Smooth muscle cell (in vitro differentiated cells): ENCODE measurements at regions not wholly inside any gene's neighbourhood (a gene's known extent, or its start where the extent isn't known, plus 50 kb on each side); places are given as distances from the start of the nearest gene placed in this dataset.

Experiments used
- DNase-seq: peaks from one replicate; lab custom pipeline; 2025; ENCODE audit not compliant: unreplicated experiment; lab: John Stamatoyannopoulos, UW
- H2AFZ ChIP-seq: fragments of 200-600 bp; sonication (generic); 2 replicates; pipeline ENCODE4 v1.6.0; 2016; ENCODE audit warnings: antibody characterized with exemption, low read depth, mild to moderate bottlenecking
- H3F3A ChIP-seq: fragments of 200-600 bp; sonication (generic); 2 replicates; pipeline ENCODE4 v1.6.0; 2017; ENCODE audit warnings: antibody characterized with exemption, low read depth
- H3K27ac ChIP-seq: fragments of 200-600 bp; sonication (generic); 2 replicates; pipeline ENCODE4 v1.5.1; 2016; ENCODE audit warnings: low read depth, mild to moderate bottlenecking
- H3K27me3 ChIP-seq: fragments of 200-600 bp; sonication (generic); 2 replicates; pipeline ENCODE4 v1.6.1; 2016; ENCODE audit warnings: low read depth, mild to moderate bottlenecking
- H3K36me3 ChIP-seq: fragments of 200-600 bp; sonication (generic); 2 replicates; pipeline ENCODE4 v1.5.1; 2016; ENCODE audit warnings: low read depth
- H3K4me1 ChIP-seq: fragments of 200-600 bp; sonication (generic); 2 replicates; pipeline ENCODE4 v1.5.1; 2016; ENCODE audit warnings: low read depth
- H3K4me2 ChIP-seq: fragments of 200-600 bp; sonication (generic); 2 replicates; pipeline ENCODE4 v1.6.0; 2016; ENCODE audit warnings: mild to moderate bottlenecking
- H3K4me3 ChIP-seq: fragments of 200-600 bp; sonication (generic); 2 replicates; pipeline ENCODE4 v1.5.1; 2016; ENCODE audit warnings: mild to moderate bottlenecking
- H3K79me2 ChIP-seq: fragments of 200-600 bp; sonication (generic); 2 replicates; pipeline ENCODE4 v1.6.0; 2016; ENCODE audit warnings: low read depth, mild to moderate bottlenecking
- H3K9ac ChIP-seq: fragments of 200-600 bp; sonication (generic); 2 replicates; pipeline ENCODE4 v1.6.0; 2016; ENCODE audit warnings: low read depth
- H3K9me3 ChIP-seq: fragments of 200-600 bp; sonication (generic); replicated peaks from 2 replicates; pipeline ENCODE4 v1.5.1; 2016; ENCODE audit warnings: low read depth
- H4K20me1 ChIP-seq: fragments of 200-600 bp; sonication (generic); 2 replicates; pipeline ENCODE4 v1.6.0; 2016; ENCODE audit warnings: low read depth
- CTCF ChIP-seq: fragments of 200-600 bp; sonication (generic); IDR thresholded peaks from 2 replicates; pipeline ENCODE4 v1.5.1; 2017; ENCODE audit warnings: borderline replicate concordance, mild to moderate bottlenecking, antibody characterized with exemption; ENCODE audit not compliant: insufficient read depth, poor library complexity, severe bottlenecking
- WGBS: methylation state at CpG from one replicate; pipeline ENCODE4 v1.1.7; 2016; ENCODE audit warnings: low lambda C conversion rate; 5-methylcytosine and 5-hydroxymethylcytosine counted together

DNA sequence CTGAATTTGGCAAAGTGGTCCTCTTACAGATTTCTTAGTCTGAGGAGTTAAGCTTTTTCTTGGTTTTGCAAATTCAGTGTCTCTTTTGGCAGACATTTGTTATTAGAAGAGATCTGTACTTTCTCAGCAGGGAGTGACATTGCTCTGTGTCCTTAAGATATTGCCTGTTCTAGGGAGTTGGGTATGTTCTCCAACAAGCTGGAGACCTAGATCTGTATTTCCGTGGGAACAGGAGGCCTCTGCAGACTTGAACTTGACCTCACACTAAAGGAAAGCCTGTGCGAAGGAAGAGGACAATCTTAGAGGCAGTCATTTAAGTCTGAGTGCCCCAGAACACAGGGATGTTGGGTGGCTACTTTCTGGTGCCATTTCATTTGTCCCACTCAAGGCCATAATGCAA, 107.0 kb upstream of the ATP8B1 start:
- no peak overlapping the region for H3K4me3 ChIP-seq
- H3K79me2 ChIP-seq: no peaks in the 10 kb centered on the region
- H3K27me3 ChIP-seq: no peaks in the 10 kb centered on the region
- no peaks in the 10 kb centered on the region for H3K36me3 ChIP-seq
- WGBS: 80% methylated on average over 2 of the region's 2 CpGs
- TF ChIP-seq CTCF: no peak
- H3K9me3 ChIP-seq: no peaks in the 10 kb centered on the region
- H2AFZ ChIP-seq: peak overlapping the region; percentile 70
- H3K9ac ChIP-seq: no peak overlapping the region
- H3K4me1 ChIP-seq: peaks cover 3% of the 10 kb centered on the region
- no peak overlapping the region for H3K27ac ChIP-seq
- H4K20me1 ChIP-seq: no peaks in the 10 kb centered on the region
- H3K4me2 ChIP-seq: peak overlapping the region; percentile 9
- DNase-seq: no peak
- H3F3A ChIP-seq: no peaks in the 10 kb centered on the region

DNA sequence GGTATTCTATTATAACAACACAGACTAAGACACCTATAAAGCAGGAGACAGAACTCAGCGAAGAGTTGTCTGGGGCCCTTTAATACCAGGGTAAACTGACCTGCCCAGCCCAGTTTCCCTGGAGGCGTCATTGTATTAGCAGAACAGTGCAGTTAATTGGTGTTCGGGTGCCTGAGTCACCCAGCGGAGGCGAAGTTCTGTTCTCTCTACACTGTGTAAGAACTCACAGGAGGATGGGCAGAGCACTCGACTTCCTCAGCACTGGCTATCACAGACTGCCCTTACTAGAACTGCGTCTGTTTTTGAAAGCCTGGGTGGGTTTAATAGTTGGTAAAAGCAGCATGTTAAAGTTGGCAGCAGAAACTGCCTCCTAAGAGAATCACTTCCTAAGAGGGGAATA, 106.5 kb upstream of the ATP8B1 start:
- DNase-seq: no peak
- no peaks in the 10 kb centered on the region for H3K79me2 ChIP-seq
- H2AFZ ChIP-seq: peak overlapping the region; percentile 70
- peak overlapping the region; percentile 9 for H3K4me2 ChIP-seq
- 26% methylated on average over 7 of the region's 7 CpGs for WGBS
- no peak overlapping the region for H3K9ac ChIP-seq
- no peaks in the 10 kb centered on the region for H4K20me1 ChIP-seq
- peaks cover 3% of the 10 kb centered on the region for H3K4me1 ChIP-seq
- H3K9me3 ChIP-seq: no peaks in the 10 kb centered on the region
- no peak for TF ChIP-seq CTCF
- no peaks in the 10 kb centered on the region for H3K36me3 ChIP-seq
- H3K27ac ChIP-seq: no peak overlapping the region
- no peaks in the 10 kb centered on the region for H3K27me3 ChIP-seq
- H3K4me3 ChIP-seq: no peak overlapping the region
- H3F3A ChIP-seq: no peaks in the 10 kb centered on the region

DNA sequence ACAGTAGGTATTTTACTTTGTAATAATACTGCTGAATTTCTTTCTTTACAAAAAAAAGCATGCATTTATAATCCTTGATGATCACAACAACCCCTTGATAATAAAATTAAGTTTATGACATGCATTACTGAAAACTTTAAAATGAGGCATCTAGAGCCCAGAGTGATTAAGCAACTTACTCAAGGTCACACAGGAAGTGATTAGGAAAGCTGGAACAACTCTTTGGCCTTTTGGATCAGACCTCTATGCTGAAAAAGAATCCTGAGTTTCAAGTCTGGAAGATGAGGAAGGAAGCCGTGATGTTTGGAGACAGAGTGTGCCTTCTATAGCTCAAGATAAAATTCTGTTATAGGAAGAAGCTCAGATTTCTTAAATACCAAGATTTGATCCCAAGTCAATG, 105.0 kb upstream of the ATP8B1 start:
- H3K79me2 ChIP-seq: no peaks in the 10 kb centered on the region
- no peaks in the 10 kb centered on the region for H3K27me3 ChIP-seq
- H3K4me2 ChIP-seq: no peak overlapping the region
- H3K4me3 ChIP-seq: no peak overlapping the region
- no peak overlapping the region for H3K9ac ChIP-seq
- peaks cover 3% of the 10 kb centered on the region for H3K4me1 ChIP-seq
- no peaks in the 10 kb centered on the region for H3K36me3 ChIP-seq
- no peaks in the 10 kb centered on the region for H3F3A ChIP-seq
- WGBS: 92% methylated on average over 1 of the region's 1 CpG
- H2AFZ ChIP-seq: no peak overlapping the region
- H4K20me1 ChIP-seq: no peaks in the 10 kb centered on the region
- no peak for TF ChIP-seq CTCF
- no peaks in the 10 kb centered on the region for H3K9me3 ChIP-seq
- H3K27ac ChIP-seq: no peak overlapping the region
- no peak for DNase-seq

- Histone ChIP-seq H3K27me3 (no peaks in the 10 kb centered on the region), H3K27ac (no peak overlapping the region), H3K79me2 (no peaks in the 10 kb centered on the region), H2AFZ (no peak overlapping the region), H3K4me1 (peaks cover 3% of the 10 kb centered on the region), H3K36me3 (no peaks in the 10 kb centered on the region), H3F3A (no peaks in the 10 kb centered on the region), H3K9ac (no peak overlapping the region), H3K4me3 (no peak overlapping the region), H4K20me1 (no peaks in the 10 kb centered on the region), H3K9me3 (no peaks in the 10 kb centered on the region), H3K4me2 (no peak overlapping the region)
- DNase-seq: no peak
- no peak for TF ChIP-seq CTCF
- 86% methylated on average over 4 of the region's 4 CpGs for WGBS
These were observed 104.4 kb upstream of the ATP8B1 start for GRCh38 chr18:57907550-57907949.
